Nephron progenitor cell (in vitro differentiated cells): ENCODE measurements at regions not wholly inside any gene's neighbourhood (a gene's known extent, or its start where the extent isn't known, plus 50 kb on each side); places are given as distances from the start of the nearest gene placed in this dataset.

Experiments used
- DNase-seq: peaks from one replicate; pipeline ENCODE4 v3.0.0; 2021
- H3K27ac Mint-ChIP-seq: 2 replicates; pipeline ENCODE4 v1.8.0; 2021; ENCODE audit warnings: mild to moderate bottlenecking, moderate library complexity, mixed read lengths
- H3K27me3 Mint-ChIP-seq: 2 replicates; pipeline ENCODE4 v1.8.0; 2021; ENCODE audit warnings: mild to moderate bottlenecking, low read depth, mixed read lengths; ENCODE audit not compliant: poor library complexity
- H3K36me3 Mint-ChIP-seq: 2 replicates; pipeline ENCODE4 v1.8.0; 2021; ENCODE audit warnings: low read depth, mixed read lengths
- H3K4me1 Mint-ChIP-seq: 2 replicates; pipeline ENCODE4 v1.8.0; 2021; ENCODE audit warnings: mixed read lengths
- H3K4me3 Mint-ChIP-seq: 2 replicates; pipeline ENCODE4 v1.8.0; 2021; ENCODE audit warnings: mild to moderate bottlenecking, moderate library complexity, mixed read lengths
- H3K9me3 Mint-ChIP-seq: 2 replicates; pipeline ENCODE4 v1.8.0; 2021; ENCODE audit warnings: mild to moderate bottlenecking, moderate library complexity, mixed read lengths
- TF ChIP-seq, protein P1 (sequence below): fragments of 200-600 bp; sonication (generic); IDR thresholded peaks from 2 replicates; pipeline ENCODE4 v1.5.0; 2021; ENCODE audit warnings: antibody characterized with exemption

DNA sequence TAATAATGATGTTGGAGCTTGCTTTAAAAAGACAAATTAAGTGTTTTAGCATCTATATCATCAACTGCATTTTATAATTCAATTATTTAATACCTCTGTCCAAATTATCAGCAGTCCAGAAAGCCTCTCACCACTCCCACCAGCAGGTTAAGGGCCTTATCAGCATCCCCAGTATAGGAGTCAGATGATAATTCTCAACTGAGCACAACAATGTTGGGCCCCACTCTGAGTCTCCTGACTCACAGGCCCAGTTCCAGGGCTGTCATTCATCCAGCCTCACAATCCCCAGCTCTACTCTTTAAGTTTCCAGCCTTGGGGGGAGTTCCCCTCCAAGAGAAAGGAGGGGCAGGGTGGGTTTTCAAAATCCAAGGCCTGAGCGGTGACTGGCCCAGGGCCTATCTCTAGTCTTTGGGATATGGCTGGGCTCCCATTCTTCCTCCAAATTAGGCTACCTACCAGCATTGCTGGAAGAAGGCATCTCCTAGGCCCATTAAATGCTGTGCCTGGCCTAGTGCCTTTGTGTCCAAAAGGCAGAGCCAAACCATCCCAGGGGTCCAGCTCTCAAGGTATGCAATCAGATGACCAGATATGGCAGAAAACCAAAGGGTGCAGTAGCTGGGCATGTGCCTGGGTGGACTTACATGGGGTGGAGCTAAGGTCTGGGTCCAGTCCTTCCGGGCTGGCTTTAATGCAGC is 134.1 kb downstream of the GLUL start:
- no peaks in the 10 kb centered on the region for H3K36me3 Mint-ChIP-seq
- DNase-seq: no peak
- H3K9me3 Mint-ChIP-seq: no peaks in the 10 kb centered on the region
- H3K4me3 Mint-ChIP-seq: no peak overlapping the region
- TF ChIP-seq, protein P1, sequence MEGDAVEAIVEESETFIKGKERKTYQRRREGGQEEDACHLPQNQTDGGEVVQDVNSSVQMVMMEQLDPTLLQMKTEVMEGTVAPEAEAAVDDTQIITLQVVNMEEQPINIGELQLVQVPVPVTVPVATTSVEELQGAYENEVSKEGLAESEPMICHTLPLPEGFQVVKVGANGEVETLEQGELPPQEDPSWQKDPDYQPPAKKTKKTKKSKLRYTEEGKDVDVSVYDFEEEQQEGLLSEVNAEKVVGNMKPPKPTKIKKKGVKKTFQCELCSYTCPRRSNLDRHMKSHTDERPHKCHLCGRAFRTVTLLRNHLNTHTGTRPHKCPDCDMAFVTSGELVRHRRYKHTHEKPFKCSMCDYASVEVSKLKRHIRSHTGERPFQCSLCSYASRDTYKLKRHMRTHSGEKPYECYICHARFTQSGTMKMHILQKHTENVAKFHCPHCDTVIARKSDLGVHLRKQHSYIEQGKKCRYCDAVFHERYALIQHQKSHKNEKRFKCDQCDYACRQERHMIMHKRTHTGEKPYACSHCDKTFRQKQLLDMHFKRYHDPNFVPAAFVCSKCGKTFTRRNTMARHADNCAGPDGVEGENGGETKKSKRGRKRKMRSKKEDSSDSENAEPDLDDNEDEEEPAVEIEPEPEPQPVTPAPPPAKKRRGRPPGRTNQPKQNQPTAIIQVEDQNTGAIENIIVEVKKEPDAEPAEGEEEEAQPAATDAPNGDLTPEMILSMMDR: no peak
- no peak overlapping the region for H3K27ac Mint-ChIP-seq
- peaks cover 9% of the 10 kb centered on the region for H3K27me3 Mint-ChIP-seq
- H3K4me1 Mint-ChIP-seq: peaks cover 11% of the 10 kb centered on the region

DNA sequence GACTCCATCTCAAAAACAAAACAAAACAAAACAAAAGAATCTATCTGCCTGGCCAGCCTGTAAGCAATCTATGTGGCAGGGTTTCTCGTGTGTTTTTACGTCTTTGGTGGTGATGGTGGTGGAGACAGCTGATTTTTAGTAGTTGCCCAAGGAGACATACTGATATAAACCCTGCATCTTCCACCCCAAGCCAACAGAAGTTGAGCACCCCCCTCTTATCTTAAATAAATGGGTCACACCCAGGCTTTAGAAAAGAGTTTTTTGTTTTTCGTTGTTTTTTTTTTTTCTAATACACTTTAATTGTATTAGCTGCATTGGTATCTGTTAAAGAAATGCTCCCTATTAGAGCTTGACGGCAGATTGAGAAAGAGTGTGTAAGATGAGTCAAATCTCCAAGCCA is 134.7 kb downstream of the GLUL start:
- no peak for DNase-seq
- Mint-ChIP-seq H3K27ac (no peak overlapping the region), H3K9me3 (no peaks in the 10 kb centered on the region), H3K4me1 (peaks cover 11% of the 10 kb centered on the region), H3K4me3 (no peak overlapping the region), H3K27me3 (peaks cover 9% of the 10 kb centered on the region), H3K36me3 (no peaks in the 10 kb centered on the region)
- TF ChIP-seq, protein P1: no peak

DNA sequence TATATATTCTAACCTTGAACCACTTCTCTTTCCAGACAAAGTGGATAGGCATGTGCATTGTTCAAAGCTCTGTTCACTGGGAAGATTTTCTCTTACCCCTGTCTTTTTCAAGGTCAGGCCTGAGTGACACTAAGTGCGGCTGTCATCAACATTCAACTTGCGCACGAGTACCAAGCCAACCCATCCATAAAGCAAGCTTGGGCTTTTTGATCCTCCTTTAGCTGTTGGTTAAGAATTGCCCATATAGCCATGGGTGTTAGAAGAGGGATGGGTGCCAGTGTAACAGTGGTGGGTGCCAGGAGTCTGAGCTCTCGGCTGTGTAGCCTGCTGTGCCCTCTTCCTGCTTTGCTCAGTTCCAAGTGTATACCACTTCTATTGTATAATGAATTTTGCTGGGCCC is 136.1 kb downstream of the GLUL start:
- no peak for DNase-seq
- H3K27me3 Mint-ChIP-seq: peaks cover 5% of the 10 kb centered on the region
- H3K27ac Mint-ChIP-seq: no peak overlapping the region
- no peak overlapping the region for H3K4me3 Mint-ChIP-seq
- H3K36me3 Mint-ChIP-seq: no peaks in the 10 kb centered on the region
- TF ChIP-seq, protein P1: no peak
- H3K9me3 Mint-ChIP-seq: no peaks in the 10 kb centered on the region
- H3K4me1 Mint-ChIP-seq: peaks cover 11% of the 10 kb centered on the region

DNA sequence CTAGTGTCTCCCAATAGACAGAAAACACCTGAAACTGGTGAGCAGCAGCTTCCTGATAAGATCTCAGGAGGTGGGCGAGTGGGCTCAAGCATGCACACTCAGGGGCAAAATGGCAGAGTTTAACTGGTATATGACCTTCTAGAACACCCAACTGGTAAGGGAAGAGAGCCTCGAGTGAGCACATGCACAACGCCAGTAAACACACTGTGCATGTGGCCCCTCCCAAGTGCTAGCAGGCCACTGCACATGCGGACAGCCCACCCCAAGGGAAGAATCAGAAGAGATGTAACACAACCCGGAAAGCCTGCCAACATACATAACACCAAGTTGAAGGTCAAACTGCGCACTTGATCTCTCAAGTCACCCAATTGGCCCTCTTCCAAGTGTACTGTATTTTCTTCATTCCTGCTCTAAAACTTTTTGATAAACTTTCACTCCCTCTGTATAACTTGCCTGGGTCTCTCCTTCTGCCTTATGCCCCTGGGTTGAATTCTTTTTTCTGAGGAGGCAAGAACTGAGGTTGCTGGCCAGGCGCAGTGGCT is 138.2 kb downstream of the GLUL start:
- H3K27me3 Mint-ChIP-seq: peaks cover 3% of the 10 kb centered on the region
- H3K36me3 Mint-ChIP-seq: no peaks in the 10 kb centered on the region
- TF ChIP-seq, protein P1: no peak
- H3K4me3 Mint-ChIP-seq: no peak overlapping the region
- no peak overlapping the region for H3K27ac Mint-ChIP-seq
- DNase-seq: no peak
- no peaks in the 10 kb centered on the region for H3K9me3 Mint-ChIP-seq
- H3K4me1 Mint-ChIP-seq: peaks cover 10% of the 10 kb centered on the region

DNA sequence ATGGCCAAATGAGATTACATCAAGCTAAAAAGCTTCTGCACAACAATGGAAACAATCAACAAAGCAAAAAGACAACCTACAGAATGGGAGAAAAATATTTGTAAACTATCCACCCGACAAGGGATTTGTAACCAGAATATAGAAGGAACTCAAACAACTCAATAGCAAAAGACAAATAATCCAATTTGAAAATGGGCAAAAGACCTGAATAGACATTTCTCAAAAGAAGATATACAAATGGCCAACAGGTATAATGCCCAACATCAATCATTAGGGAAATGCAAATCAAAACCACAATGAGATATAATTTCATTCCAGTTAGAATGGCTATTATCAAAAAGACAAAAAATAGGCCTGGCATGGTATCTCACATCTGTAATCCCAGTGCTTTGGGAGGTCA is 140.0 kb downstream of the GLUL start:
- Mint-ChIP-seq H3K27ac (no peak overlapping the region), H3K4me3 (no peak overlapping the region), H3K27me3 (peaks cover 3% of the 10 kb centered on the region), H3K4me1 (peaks cover 10% of the 10 kb centered on the region), H3K9me3 (no peaks in the 10 kb centered on the region), H3K36me3 (no peaks in the 10 kb centered on the region)
- no peak for DNase-seq
- TF ChIP-seq, protein P1: no peak

DNA sequence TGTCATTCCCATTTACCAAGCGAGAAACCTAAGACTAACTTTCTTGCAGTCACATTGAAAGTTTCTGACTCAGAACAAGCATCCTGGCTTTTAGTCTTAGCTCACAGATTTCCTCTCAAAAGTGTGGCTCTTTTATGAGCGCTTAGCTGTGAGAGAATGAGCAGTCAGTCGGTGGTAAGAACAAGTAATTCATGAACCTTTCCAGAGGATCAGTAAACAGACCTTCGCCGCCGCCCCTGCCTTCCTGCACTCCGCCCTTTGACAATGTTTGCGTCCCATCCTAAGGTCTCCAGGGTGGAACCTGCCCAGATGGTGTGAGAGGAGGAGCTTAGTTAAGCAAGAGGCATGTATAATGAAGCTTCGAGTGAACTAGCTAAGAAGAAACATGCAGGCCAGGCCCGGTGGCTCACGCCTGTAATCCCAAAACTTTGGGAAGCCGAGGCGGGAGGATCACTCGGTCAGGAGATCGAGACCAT is 142.4 kb downstream of the GLUL start:
- H3K36me3 Mint-ChIP-seq: no peaks in the 10 kb centered on the region
- TF ChIP-seq, protein P1: no peak
- H3K27me3 Mint-ChIP-seq: peaks cover 3% of the 10 kb centered on the region
- no peak for DNase-seq
- H3K4me1 Mint-ChIP-seq: peaks cover 10% of the 10 kb centered on the region
- peak overlapping the region; percentile 17 for H3K27ac Mint-ChIP-seq
- no peaks in the 10 kb centered on the region for H3K9me3 Mint-ChIP-seq
- H3K4me3 Mint-ChIP-seq: no peak overlapping the region
